Esophagus squamous epithelium (tissue), 4 donors: ENCODE measurements at regions not wholly inside any gene's neighbourhood (a gene's known extent, or its start where the extent isn't known, plus 50 kb on each side); places are given as distances from the start of the nearest gene placed in this dataset.

Experiments used
- POLR2A ChIP-seq, 4 donors: fragments of 450-650 bp; IDR thresholded peaks; one replicate each; pipeline ENCODE4 v1.6.1; 2017; ENCODE audit warnings: antibody characterized with exemption in 4 of 4, mild to moderate bottlenecking in 4 of 4, moderate library complexity in 3 of 4
- TF ChIP-seq, protein P1 (sequence below), 6 experiments: fragments of 450-650 bp in 4 of 6; fragments of 200-600 bp in 2 of 6; sonication (generic) in 2 of 6; IDR thresholded peaks; one replicate each; pipeline ENCODE4 v1.5.1; 2016 to 2019; ENCODE audit warnings: antibody characterized with exemption in 6 of 6, mild to moderate bottlenecking in 4 of 6, moderate library complexity in 4 of 6

- TF ChIP-seq, protein P1, sequence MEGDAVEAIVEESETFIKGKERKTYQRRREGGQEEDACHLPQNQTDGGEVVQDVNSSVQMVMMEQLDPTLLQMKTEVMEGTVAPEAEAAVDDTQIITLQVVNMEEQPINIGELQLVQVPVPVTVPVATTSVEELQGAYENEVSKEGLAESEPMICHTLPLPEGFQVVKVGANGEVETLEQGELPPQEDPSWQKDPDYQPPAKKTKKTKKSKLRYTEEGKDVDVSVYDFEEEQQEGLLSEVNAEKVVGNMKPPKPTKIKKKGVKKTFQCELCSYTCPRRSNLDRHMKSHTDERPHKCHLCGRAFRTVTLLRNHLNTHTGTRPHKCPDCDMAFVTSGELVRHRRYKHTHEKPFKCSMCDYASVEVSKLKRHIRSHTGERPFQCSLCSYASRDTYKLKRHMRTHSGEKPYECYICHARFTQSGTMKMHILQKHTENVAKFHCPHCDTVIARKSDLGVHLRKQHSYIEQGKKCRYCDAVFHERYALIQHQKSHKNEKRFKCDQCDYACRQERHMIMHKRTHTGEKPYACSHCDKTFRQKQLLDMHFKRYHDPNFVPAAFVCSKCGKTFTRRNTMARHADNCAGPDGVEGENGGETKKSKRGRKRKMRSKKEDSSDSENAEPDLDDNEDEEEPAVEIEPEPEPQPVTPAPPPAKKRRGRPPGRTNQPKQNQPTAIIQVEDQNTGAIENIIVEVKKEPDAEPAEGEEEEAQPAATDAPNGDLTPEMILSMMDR (IDR thresholded peaks at IDR 0.05): no peak
- TF ChIP-seq POLR2A (IDR thresholded peaks at IDR 0.05): no peak
Observed at GRCh38 chr2:21267232-21267835, 143.6 kb downstream of the TDRD15 start.
